GM12878 (cell line): ENCODE measurements at regions not wholly inside any gene's neighbourhood (a gene's known extent, or its start where the extent isn't known, plus 50 kb on each side); places are given as distances from the start of the nearest gene placed in this dataset.

Source experiments
- ATAC-seq: fragments of 200-7000 bp; cut with Tn5 transposase; 3 replicates; pipeline ENCODE4 v1.9.1; 2020; ENCODE audit warnings: mild to moderate bottlenecking, moderate library complexity
- BruUV-seq: library from RNA; stranded (reverse); fragments of 400-500 nt; replicated peaks from 2 replicates; lab custom pipeline; 2021; lab: Mats Ljungman, UMichigan
- CTCF ChIA-PET: fragments of 300-600 bp; sonication (Branson Sonifier 250); formaldehyde crosslinking; extraction: SDS; loops from one replicate; lab custom pipeline; 2021; ENCODE audit warnings: inconsistent platforms; lab: Yijun Ruan, JAX
- POLR2A ChIA-PET: fragments of 350-600 bp; formaldehyde crosslinking; extraction: SDS; loops from one replicate; lab custom pipeline; 2021; ENCODE audit warnings: inconsistent platforms; lab: Charles Lee
- RAD21 ChIA-PET: fragments of 300-600 bp; sonication (Branson Sonifier 250); formaldehyde crosslinking; loops from one replicate; lab custom pipeline; 2023; ENCODE audit warnings: antibody characterized with exemption; ENCODE audit not compliant: unreplicated experiment; lab: Charles Lee
- SMC1A ChIA-PET: fragments of 300-600 bp; sonication (Branson Sonifier 250); formaldehyde crosslinking; loops from one replicate; lab custom pipeline; 2023; ENCODE audit not compliant: unreplicated experiment, uncharacterized antibody; lab: Charles Lee
- DNase-seq: peaks from one replicate; pipeline ENCODE4 v3.0.0-alpha.2; 2011; ENCODE audit warnings: low read depth, low spot score
- FAIRE-seq: peaks from 3 replicates; lab custom pipeline; 2011; peaks lifted over from hg19 to GRCh38; lab: Jason Lieb, UNC
- H2AFZ ChIP-seq: 2 replicates; pipeline ENCODE4 v1.6.0; 2011; ENCODE audit warnings: low read depth, low read length, control low read depth; ENCODE audit not compliant: control insufficient read depth
- H3K27ac ChIP-seq: 2 replicates; pipeline ENCODE4 v1.5.1; 2011; ENCODE audit warnings: control low read depth; ENCODE audit not compliant: control insufficient read depth, insufficient read depth
- H3K27me3 ChIP-seq, 2 experiments: replicated peaks in 1 of 2; 2 replicates each; pipeline versions ENCODE4 v1.6.0 to v1.6.1; 2011; ENCODE audit warnings: low read length in 1 of 2; ENCODE audit not compliant: control insufficient read depth in 2 of 2, insufficient read depth in 2 of 2
- H3K36me3 ChIP-seq, 2 experiments: 2 replicates each; pipeline ENCODE4 v1.5.1; 2011; ENCODE audit warnings: low read length in 1 of 2; ENCODE audit not compliant: control insufficient read depth in 2 of 2, insufficient read depth in 2 of 2
- H3K4me1 ChIP-seq: 2 replicates; pipeline ENCODE4 v1.6.1; 2011; ENCODE audit warnings: mild to moderate bottlenecking, low read length, moderate library complexity, mixed read lengths; ENCODE audit not compliant: control insufficient read depth, insufficient read depth
- H3K4me2 ChIP-seq: 2 replicates; pipeline ENCODE4 v1.6.0; 2011; ENCODE audit warnings: control low read depth; ENCODE audit not compliant: control insufficient read depth, insufficient read depth
- H3K4me3 ChIP-seq: fragments of 200-600 bp; sonication (generic); 2 replicates; pipeline ENCODE4 v1.5.1; 2016
- H3K79me2 ChIP-seq: 2 replicates; pipeline ENCODE4 v1.6.0; 2011; ENCODE audit warnings: low read length; ENCODE audit not compliant: control insufficient read depth, insufficient read depth
- H3K9ac ChIP-seq: 2 replicates; pipeline ENCODE4 v1.8.0; 2011; ENCODE audit warnings: low read length, control low read depth, mixed read lengths; ENCODE audit not compliant: control insufficient read depth, insufficient read depth
- H3K9me3 ChIP-seq: replicated peaks from 3 replicates; pipeline ENCODE4 v1.5.1; 2011; ENCODE audit warnings: mild to moderate bottlenecking, low read length; ENCODE audit not compliant: control insufficient read depth, insufficient read depth
- H4K20me1 ChIP-seq: 2 replicates; pipeline ENCODE4 v1.6.0; 2011; ENCODE audit not compliant: control insufficient read depth, insufficient read depth
- BRCA1 ChIP-seq: IDR thresholded peaks from 2 replicates; pipeline ENCODE4 v1.6.1; 2011; ENCODE audit warnings: low read depth, low read length, improper control_type of control experiment
- CBX5 ChIP-seq: sonication (generic); IDR thresholded peaks from 2 replicates; pipeline ENCODE4 v1.6.1; 2016; ENCODE audit warnings: low read depth, moderate library complexity, mild to moderate bottlenecking, inconsistent platforms
- CREM ChIP-seq: IDR thresholded peaks from 2 replicates; pipeline ENCODE4 v1.6.1; 2014; ENCODE audit warnings: antibody characterized with exemption, low read depth
- FOXK2 ChIP-seq: fragments of 450-650 bp; IDR thresholded peaks from 2 replicates; pipeline ENCODE4 v1.6.1; 2017; ENCODE audit warnings: mild to moderate bottlenecking, moderate library complexity
- IKZF1 ChIP-seq: fragments of 450-650 bp; conservative IDR thresholded peaks from 2 replicates; pipeline ENCODE4 v1.6.1; 2017; ENCODE audit warnings: antibody characterized with exemption, mild to moderate bottlenecking
- JUND ChIP-seq: IDR thresholded peaks from 2 replicates; pipeline ENCODE4 v1.6.1; 2012; ENCODE audit warnings: low read depth, mild to moderate bottlenecking, low read length, improper control_type of control experiment, moderate library complexity
- KAT2A ChIP-seq: conservative IDR thresholded peaks from 2 replicates; pipeline ENCODE4 v1.6.1; 2011; ENCODE audit warnings: low read depth, low read length; ENCODE audit not compliant: control insufficient read depth
- NBN ChIP-seq: fragments of 450-650 bp; IDR thresholded peaks from 2 replicates; pipeline ENCODE4 v1.6.1; 2016
- NFXL1 ChIP-seq: fragments of 450-650 bp; IDR thresholded peaks from 2 replicates; pipeline ENCODE4 v1.6.1; 2017; ENCODE audit warnings: antibody characterized with exemption, mild to moderate bottlenecking, borderline replicate concordance
- PAX8 ChIP-seq: fragments of 450-650 bp; IDR thresholded peaks from 2 replicates; pipeline ENCODE4 v1.6.1; 2017; ENCODE audit warnings: mild to moderate bottlenecking, moderate library complexity
- RAD21 ChIP-seq: IDR thresholded peaks from 2 replicates; pipeline ENCODE4 v1.6.1; 2011; ENCODE audit warnings: mild to moderate bottlenecking, low read depth, low read length, moderate library complexity; ENCODE audit not compliant: insufficient read depth
- SMAD1 ChIP-seq: fragments of 450-650 bp; IDR thresholded peaks from 2 replicates; pipeline ENCODE4 v1.6.1; 2018; ENCODE audit warnings: mild to moderate bottlenecking, low read depth; ENCODE audit not compliant: partially characterized antibody
- STAT1 ChIP-seq: fragments of 450-650 bp; conservative IDR thresholded peaks from 2 replicates; pipeline ENCODE4 v1.6.1; 2014; ENCODE audit warnings: antibody characterized with exemption, mild to moderate bottlenecking
- TCF12 ChIP-seq: IDR thresholded peaks from 2 replicates; pipeline ENCODE4 v1.6.1; 2011; ENCODE audit warnings: low read depth, mild to moderate bottlenecking, low read length
- ZNF217 ChIP-seq: fragments of 450-650 bp; IDR thresholded peaks from 2 replicates; pipeline ENCODE4 v1.6.1; 2017; ENCODE audit warnings: antibody characterized with exemption, mild to moderate bottlenecking
- WGBS: methylation state at CpG from one replicate; pipeline ENCODE4 v1.1.6; 2016; ENCODE audit warnings: low lambda C conversion rate; ENCODE audit not compliant: insufficient replicate concordance, insufficient coverage; ENCODE audit errors: missing lambda C conversion rate; 5-methylcytosine and 5-hydroxymethylcytosine counted together
- in situ Hi-C: fragments of 300-500 bp; cut with MboI; formaldehyde crosslinking; loops from 9 replicates; pipeline ENCODE4 v1.14.3; 2018; ENCODE audit warnings: mixed read lengths
- intact Hi-C: fragments of 100-400 bp; cut with micrococcal nuclease; formaldehyde crosslinking; loops from one replicate; pipeline ENCODE4 v1.14.2; 2022; ENCODE audit not compliant: unreplicated experiment
- TF ChIP-seq, protein P1 (sequence below): fragments of 450-650 bp; IDR thresholded peaks from 2 replicates; pipeline ENCODE4 v1.6.1; 2016; ENCODE audit warnings: mild to moderate bottlenecking

DNA sequence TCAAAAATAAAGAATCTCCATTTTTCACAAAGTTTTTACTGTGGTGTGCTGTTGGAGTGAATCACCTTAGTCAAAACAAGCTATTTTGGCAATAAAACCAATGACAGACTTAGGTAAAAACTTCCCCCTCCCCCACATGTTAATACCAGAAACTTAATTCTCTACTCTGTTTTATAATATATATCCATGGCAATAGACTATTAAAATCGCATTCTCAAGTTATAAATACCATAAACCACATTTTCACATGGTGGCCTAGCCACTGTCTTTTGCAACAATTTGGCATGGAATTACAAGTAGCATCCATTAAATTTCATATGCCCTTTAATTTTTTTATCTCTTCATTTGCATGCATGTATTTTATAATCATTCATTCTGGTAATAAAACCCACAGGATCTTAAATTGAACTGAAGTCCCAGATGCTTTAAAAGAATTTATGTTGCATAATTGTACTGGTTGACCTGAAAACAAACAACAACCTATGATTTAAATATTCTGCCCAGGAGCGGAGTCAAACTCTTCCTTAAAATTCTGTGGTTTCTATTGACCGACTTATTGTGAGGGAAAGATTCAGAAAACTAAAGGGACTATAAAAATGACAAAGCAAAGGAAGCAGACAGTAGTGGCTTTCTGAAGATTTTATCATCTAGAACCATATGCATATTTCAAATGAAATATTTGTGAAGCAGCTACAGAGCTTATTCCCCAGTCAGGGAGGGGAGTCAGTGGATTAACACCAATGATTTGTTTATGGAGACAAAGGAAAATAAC is 229.0 kb upstream of the TBL1XR1 start:
- RAD21 ChIA-PET: no interaction called here
- TF ChIP-seq KAT2A (no peak), CREM (no peak), NFXL1 (no peak), JUND (no peak), FOXK2 (no peak), PAX8 (no peak), STAT1 (no peak), CBX5 (no peak), NBN (no peak), BRCA1 (no peak), SMAD1 (no peak), RAD21 (no peak), IKZF1 (no peak), ZNF217 (no peak), TCF12 (no peak)
- TF ChIP-seq, protein P1, sequence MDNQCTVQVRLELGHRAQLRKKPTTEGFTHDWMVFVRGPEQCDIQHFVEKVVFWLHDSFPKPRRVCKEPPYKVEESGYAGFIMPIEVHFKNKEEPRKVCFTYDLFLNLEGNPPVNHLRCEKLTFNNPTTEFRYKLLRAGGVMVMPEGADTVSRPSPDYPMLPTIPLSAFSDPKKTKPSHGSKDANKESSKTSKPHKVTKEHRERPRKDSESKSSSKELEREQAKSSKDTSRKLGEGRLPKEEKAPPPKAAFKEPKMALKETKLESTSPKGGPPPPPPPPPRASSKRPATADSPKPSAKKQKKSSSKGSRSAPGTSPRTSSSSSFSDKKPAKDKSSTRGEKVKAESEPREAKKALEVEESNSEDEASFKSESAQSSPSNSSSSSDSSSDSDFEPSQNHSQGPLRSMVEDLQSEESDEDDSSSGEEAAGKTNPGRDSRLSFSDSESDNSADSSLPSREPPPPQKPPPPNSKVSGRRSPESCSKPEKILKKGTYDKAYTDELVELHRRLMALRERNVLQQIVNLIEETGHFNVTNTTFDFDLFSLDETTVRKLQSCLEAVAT: no peak
- TF ChIP-seq, all 136 proteins: peak for 0
- FAIRE-seq (no peak), DNase-seq (no peak), ATAC-seq (no peak)
- intact Hi-C loops (no loop called here), in situ Hi-C loops (no loop called here)
- H3K79me2 ChIP-seq: no peaks in the 10 kb centered on the region
- no TSS peak for BruUV-seq
- no peak overlapping the region for H3K9ac ChIP-seq
- ChIA-PET CTCF (interaction anchor here (0.8 kb wide), 2 partner anchors 21 to 554 kb away, joined by 3 to 4 read pairs; no protein-coding TSS in a partner anchor), POLR2A (no interaction called here), SMC1A (interaction anchor here (0.7 to 1.9 kb wide), 5 partner anchors 11 to 122 kb away, joined by 3 to 9 read pairs (median 3); no protein-coding TSS in a partner anchor)
- H4K20me1 ChIP-seq: no peaks in the 10 kb centered on the region
- H3K4me3 ChIP-seq: no peak overlapping the region
- 90% methylated on average over 3 of the region's 3 CpGs for WGBS
- H3K27me3 ChIP-seq: no peaks in the 10 kb centered on the region
- peaks cover 8% of the 10 kb centered on the region for H3K4me1 ChIP-seq
- H2AFZ ChIP-seq: no peak overlapping the region
- H3K36me3 ChIP-seq: no peaks in the 10 kb centered on the region
- no peak overlapping the region for H3K27ac ChIP-seq
- peaks cover 4% of the 10 kb centered on the region for H3K9me3 ChIP-seq
- H3K4me2 ChIP-seq: no peak overlapping the region
